Type B pancreatic cell (in vitro differentiated cells): ENCODE measurements at regions not wholly inside any gene's neighbourhood (a gene's known extent, or its start where the extent isn't known, plus 50 kb on each side); places are given as distances from the start of the nearest gene placed in this dataset.

Experiments
- DNase-seq: peaks from one replicate; pipeline ENCODE4 v3.0.0; 2021; ENCODE audit warnings: mixed read lengths; ENCODE audit not compliant: unreplicated experiment; ENCODE audit errors: extremely low spot score
- H3K27ac Mint-ChIP-seq: 2 replicates; pipeline ENCODE4 v1.8.0; 2021; ENCODE audit warnings: mild to moderate bottlenecking, mixed read lengths
- H3K27me3 Mint-ChIP-seq: 2 replicates; pipeline ENCODE4 v1.8.0; 2021; ENCODE audit warnings: mixed read lengths
- H3K36me3 Mint-ChIP-seq: 2 replicates; pipeline ENCODE4 v1.8.0; 2021; ENCODE audit warnings: mixed read lengths
- H3K4me1 Mint-ChIP-seq: one replicate; pipeline ENCODE4 v1.8.0; 2021; ENCODE audit warnings: mixed read lengths; ENCODE audit not compliant: unreplicated experiment
- H3K4me3 Mint-ChIP-seq: 2 replicates; pipeline ENCODE4 v1.8.0; 2021; ENCODE audit warnings: mild to moderate bottlenecking, mixed read lengths
- H3K9me3 Mint-ChIP-seq: 2 replicates; pipeline ENCODE4 v1.8.0; 2021; ENCODE audit warnings: mixed read lengths
- TF ChIP-seq, protein P1 (sequence below): fragments of 200-600 bp; sonication (generic); conservative IDR thresholded peaks from 2 replicates; pipeline ENCODE4 v1.5.0; 2021; ENCODE audit warnings: antibody characterized with exemption, mild to moderate bottlenecking

DNA sequence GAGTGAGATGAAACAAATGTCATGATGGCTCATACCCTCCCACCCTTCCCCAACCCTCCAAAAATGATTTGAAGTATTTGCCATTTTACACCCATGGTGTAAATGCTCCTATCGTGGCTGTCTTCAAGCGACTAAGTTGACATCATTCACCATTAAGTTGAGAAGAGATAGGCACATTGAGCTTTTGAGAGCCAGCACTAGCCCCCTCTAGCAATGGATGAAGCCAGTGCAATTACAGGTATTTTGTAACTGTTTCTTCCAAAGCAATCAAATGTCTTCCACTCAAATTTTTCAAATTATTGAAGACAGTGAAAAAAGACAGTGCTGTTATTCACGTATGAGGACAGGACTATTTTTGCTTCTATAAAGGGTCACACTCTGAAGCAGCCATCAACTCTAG lies 371.5 kb upstream of the KLF4 start:
- no peaks in the 10 kb centered on the region for H3K9me3 Mint-ChIP-seq
- TF ChIP-seq, protein P1, sequence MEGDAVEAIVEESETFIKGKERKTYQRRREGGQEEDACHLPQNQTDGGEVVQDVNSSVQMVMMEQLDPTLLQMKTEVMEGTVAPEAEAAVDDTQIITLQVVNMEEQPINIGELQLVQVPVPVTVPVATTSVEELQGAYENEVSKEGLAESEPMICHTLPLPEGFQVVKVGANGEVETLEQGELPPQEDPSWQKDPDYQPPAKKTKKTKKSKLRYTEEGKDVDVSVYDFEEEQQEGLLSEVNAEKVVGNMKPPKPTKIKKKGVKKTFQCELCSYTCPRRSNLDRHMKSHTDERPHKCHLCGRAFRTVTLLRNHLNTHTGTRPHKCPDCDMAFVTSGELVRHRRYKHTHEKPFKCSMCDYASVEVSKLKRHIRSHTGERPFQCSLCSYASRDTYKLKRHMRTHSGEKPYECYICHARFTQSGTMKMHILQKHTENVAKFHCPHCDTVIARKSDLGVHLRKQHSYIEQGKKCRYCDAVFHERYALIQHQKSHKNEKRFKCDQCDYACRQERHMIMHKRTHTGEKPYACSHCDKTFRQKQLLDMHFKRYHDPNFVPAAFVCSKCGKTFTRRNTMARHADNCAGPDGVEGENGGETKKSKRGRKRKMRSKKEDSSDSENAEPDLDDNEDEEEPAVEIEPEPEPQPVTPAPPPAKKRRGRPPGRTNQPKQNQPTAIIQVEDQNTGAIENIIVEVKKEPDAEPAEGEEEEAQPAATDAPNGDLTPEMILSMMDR = no peak
- no peak overlapping the region for H3K27ac Mint-ChIP-seq
- peaks cover 10% of the 10 kb centered on the region for H3K27me3 Mint-ChIP-seq
- no peaks in the 10 kb centered on the region for H3K36me3 Mint-ChIP-seq
- no peak for DNase-seq
- H3K4me3 Mint-ChIP-seq = no peak overlapping the region
- H3K4me1 Mint-ChIP-seq = no peaks in the 10 kb centered on the region

DNA sequence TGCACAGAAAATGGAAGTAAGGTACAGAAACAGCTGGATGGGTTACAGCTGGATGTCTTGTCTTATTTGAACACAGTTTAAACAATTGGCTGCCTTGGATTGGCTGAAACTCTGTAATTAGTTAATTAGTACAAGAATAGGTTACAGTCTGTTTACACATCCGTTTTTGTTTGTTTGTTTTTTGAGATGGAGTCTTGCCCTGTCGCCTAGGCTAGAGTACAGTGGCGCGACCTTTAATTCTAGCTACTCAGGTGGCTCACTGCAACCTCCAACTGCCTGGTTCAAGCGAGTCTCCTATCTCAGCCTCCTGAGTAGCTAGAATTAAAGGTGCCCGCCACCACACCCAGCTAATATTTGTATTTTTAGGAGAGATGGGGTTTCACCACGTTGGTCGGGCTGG lies 368.7 kb upstream of the KLF4 start:
- H3K27ac Mint-ChIP-seq = no peak overlapping the region
- DNase-seq = no peak
- TF ChIP-seq, protein P1 = no peak
- H3K27me3 Mint-ChIP-seq = peaks cover 3% of the 10 kb centered on the region
- H3K9me3 Mint-ChIP-seq = no peaks in the 10 kb centered on the region
- H3K36me3 Mint-ChIP-seq = no peaks in the 10 kb centered on the region
- H3K4me1 Mint-ChIP-seq = no peaks in the 10 kb centered on the region
- H3K4me3 Mint-ChIP-seq = no peak overlapping the region

DNA sequence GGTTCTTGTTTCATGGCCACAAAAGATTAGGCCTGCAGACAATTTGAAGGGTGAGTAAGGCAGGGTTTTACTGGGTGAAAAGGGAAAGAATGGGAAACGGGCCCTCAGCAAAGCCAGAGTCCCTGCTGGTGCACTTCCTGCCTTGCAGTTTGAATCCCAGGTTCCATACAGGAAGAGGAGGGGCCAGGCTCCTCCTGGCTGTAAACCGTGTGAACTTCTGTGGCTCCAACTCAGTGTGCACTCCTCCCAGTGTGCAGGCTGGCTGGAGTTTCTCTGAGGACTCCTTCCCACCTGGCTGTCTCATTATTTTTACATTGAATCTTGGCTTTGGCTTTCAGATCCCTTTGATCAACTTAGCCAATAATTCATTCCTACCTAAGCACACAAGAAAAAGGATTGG lies 367.1 kb upstream of the KLF4 start:
- no peak for DNase-seq
- Mint-ChIP-seq H3K36me3 (no peaks in the 10 kb centered on the region), H3K27me3 (no peaks in the 10 kb centered on the region), H3K4me3 (no peak overlapping the region), H3K4me1 (no peaks in the 10 kb centered on the region), H3K9me3 (no peaks in the 10 kb centered on the region), H3K27ac (no peak overlapping the region)
- TF ChIP-seq, protein P1 = no peak

DNA sequence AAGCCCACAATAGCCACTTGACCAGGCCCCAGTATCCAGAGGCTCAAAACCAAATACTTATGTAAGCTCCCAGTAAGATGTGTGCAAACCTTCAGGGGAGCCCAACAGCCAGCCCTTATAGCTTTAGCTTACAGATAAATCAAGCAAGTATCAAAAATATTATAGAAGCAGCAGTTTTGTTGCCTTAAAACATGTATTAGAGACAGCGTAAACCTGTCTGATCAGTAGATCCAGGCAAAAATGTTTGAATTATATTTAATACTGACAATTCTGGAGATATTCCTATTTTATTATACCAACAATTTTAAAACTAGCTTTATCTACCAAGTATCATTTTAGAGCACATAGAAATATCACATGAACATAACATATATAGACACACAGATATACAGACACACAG lies 365.6 kb upstream of the KLF4 start:
- H3K9me3 Mint-ChIP-seq = no peaks in the 10 kb centered on the region
- no peak for DNase-seq
- H3K27me3 Mint-ChIP-seq = no peaks in the 10 kb centered on the region
- no peaks in the 10 kb centered on the region for H3K36me3 Mint-ChIP-seq
- no peak overlapping the region for H3K27ac Mint-ChIP-seq
- H3K4me3 Mint-ChIP-seq = no peak overlapping the region
- TF ChIP-seq, protein P1 = no peak
- no peaks in the 10 kb centered on the region for H3K4me1 Mint-ChIP-seq

DNA sequence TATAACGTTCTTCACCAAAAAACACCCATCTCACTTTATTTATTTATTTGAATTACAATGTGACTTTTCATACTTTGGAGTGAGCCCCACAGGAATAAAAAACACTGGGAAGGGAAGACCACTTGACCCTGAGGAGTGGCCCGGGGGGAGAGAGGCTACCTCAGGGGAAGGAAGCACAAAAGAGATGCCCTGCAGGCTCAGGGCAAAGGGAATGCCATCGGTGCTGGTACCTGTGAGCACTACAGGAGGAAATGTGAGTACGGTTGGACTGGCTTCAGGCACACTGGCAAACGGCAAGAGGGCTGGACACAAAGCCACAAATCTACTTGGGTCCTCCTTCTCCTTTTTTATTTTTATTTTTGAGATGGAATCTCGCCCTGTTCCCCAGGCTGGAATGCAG lies 363.9 kb upstream of the KLF4 start:
- Mint-ChIP-seq H3K27me3 (no peaks in the 10 kb centered on the region), H3K27ac (no peak overlapping the region), H3K4me3 (no peak overlapping the region), H3K9me3 (no peaks in the 10 kb centered on the region), H3K36me3 (no peaks in the 10 kb centered on the region), H3K4me1 (no peaks in the 10 kb centered on the region)
- DNase-seq = no peak
- TF ChIP-seq, protein P1 = no peak

DNA sequence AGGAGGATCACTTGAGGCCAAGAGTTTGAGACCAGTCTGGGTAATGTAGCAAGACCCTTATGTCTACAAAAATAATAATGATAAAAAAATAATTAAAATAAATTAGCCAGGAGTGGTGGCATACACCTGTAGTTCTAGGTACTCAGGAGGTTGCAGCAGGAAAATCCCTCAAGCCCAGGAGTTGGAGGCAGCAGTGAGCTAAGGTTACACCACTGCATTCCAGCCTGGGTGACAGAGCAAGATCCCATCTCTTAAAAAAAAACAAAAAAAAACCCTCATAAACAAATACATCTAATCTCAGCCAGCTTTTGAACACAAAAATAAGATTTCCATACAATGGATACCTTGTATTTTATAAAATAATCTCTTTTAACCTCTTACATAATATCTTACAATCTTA lies 363.3 kb upstream of the KLF4 start:
- H3K4me1 Mint-ChIP-seq = no peaks in the 10 kb centered on the region
- no peaks in the 10 kb centered on the region for H3K27me3 Mint-ChIP-seq
- H3K4me3 Mint-ChIP-seq = no peak overlapping the region
- no peak overlapping the region for H3K27ac Mint-ChIP-seq
- TF ChIP-seq, protein P1 = no peak
- no peaks in the 10 kb centered on the region for H3K9me3 Mint-ChIP-seq
- H3K36me3 Mint-ChIP-seq = no peaks in the 10 kb centered on the region
- DNase-seq = no peak
